IMR-90 (cell line): ENCODE measurements at regions not wholly inside any gene's neighbourhood (a gene's known extent, or its start where the extent isn't known, plus 50 kb on each side); places are given as distances from the start of the nearest gene placed in this dataset.

Experiments used
- ATAC-seq: fragments of 200-7000 bp; cut with Tn5 transposase; 2 replicates; pipeline ENCODE4 v1.9.1; 2020; ENCODE audit warnings: low read depth, mild to moderate bottlenecking, moderate library complexity
- BruUV-seq: library from RNA; stranded (reverse); fragments of 400-500 nt; replicated peaks from 2 replicates; lab custom pipeline; 2021; lab: Mats Ljungman, UMichigan
- CTCF ChIA-PET: fragments of 300-600 bp; formaldehyde crosslinking; extraction: SDS; loops from one replicate; lab custom pipeline; 2021; ENCODE audit warnings: antibody characterized with exemption; lab: Yijun Ruan, JAX
- POLR2A ChIA-PET: fragments of 300-600 bp; sonication (Branson Sonifier 250); formaldehyde crosslinking; loops from one replicate; lab custom pipeline; 2022; ENCODE audit warnings: antibody characterized with exemption; ENCODE audit not compliant: unreplicated experiment; lab: Charles Lee
- DNase-seq: peaks from one replicate; pipeline ENCODE4 v3.0.0; 2013
- H2AFZ ChIP-seq: replicated peaks from 2 replicates; pipeline ENCODE3; 2013; ENCODE audit warnings: low read length, mild to moderate bottlenecking; ENCODE audit not compliant: poor library complexity
- H2AK5ac ChIP-seq: 2 replicates; pipeline ENCODE4 v1.6.1; 2013; ENCODE audit warnings: low read depth, low read length, inconsistent platforms
- H2AK9ac ChIP-seq: replicated peaks from 2 replicates; pipeline ENCODE3; 2013; ENCODE audit warnings: mild to moderate bottlenecking, low read depth, low read length, moderate library complexity; ENCODE audit not compliant: poor library complexity
- H2BK120ac ChIP-seq: 2 replicates; pipeline ENCODE4 v1.6.1; 2013; ENCODE audit warnings: low read depth, low read length, inconsistent platforms
- H2BK15ac ChIP-seq: 3 replicates; pipeline ENCODE4 v1.6.1; 2013; ENCODE audit warnings: low read depth, low read length, inconsistent platforms
- H2BK20ac ChIP-seq: 2 replicates; pipeline ENCODE4 v1.6.1; 2013; ENCODE audit warnings: low read depth, mild to moderate bottlenecking, inconsistent platforms, low read length, moderate library complexity
- H2BK5ac ChIP-seq: 2 replicates; pipeline ENCODE4 v1.6.1; 2013; ENCODE audit warnings: mild to moderate bottlenecking, low read depth, low read length, inconsistent platforms; ENCODE audit not compliant: poor library complexity, severe bottlenecking
- H3K14ac ChIP-seq: replicated peaks from 2 replicates; pipeline ENCODE4 v1.6.1; 2013; ENCODE audit warnings: low read depth, low read length, inconsistent platforms
- H3K18ac ChIP-seq: 2 replicates; pipeline ENCODE4 v1.6.1; 2013; ENCODE audit warnings: low read depth, low read length, control low read depth
- H3K23ac ChIP-seq: 2 replicates; pipeline ENCODE4 v1.6.1; 2013; ENCODE audit warnings: low read depth, low read length, inconsistent platforms
- H3K27ac ChIP-seq: 2 replicates; pipeline ENCODE4 v1.5.1; 2013; ENCODE audit warnings: mild to moderate bottlenecking, control low read depth, low read length; ENCODE audit not compliant: insufficient read depth
- H3K27me3 ChIP-seq: 2 replicates; pipeline ENCODE4 v1.6.1; 2013; ENCODE audit warnings: low read length; ENCODE audit not compliant: control insufficient read depth, insufficient read depth
- H3K36me3 ChIP-seq: 2 replicates; pipeline ENCODE4 v1.6.1; 2013; ENCODE audit warnings: low read length, mixed read lengths; ENCODE audit not compliant: control insufficient read depth, insufficient read depth
- H3K4ac ChIP-seq: 2 replicates; pipeline ENCODE4 v1.6.1; 2013; ENCODE audit warnings: low read depth, low read length, inconsistent platforms
- H3K4me1 ChIP-seq: 2 replicates; pipeline ENCODE4 v1.6.1; 2013; ENCODE audit warnings: low read length, mixed read lengths; ENCODE audit not compliant: control insufficient read depth, insufficient read depth
- H3K4me2 ChIP-seq: 2 replicates; pipeline ENCODE4 v1.6.1; 2013; ENCODE audit warnings: low read depth, mild to moderate bottlenecking, control low read depth, low read length, moderate library complexity
- H3K4me3 ChIP-seq: 2 replicates; pipeline ENCODE4 v1.5.1; 2013; ENCODE audit warnings: low read depth, mild to moderate bottlenecking, control low read depth, low read length, moderate library complexity; ENCODE audit not compliant: insufficient read depth
- H3K56ac ChIP-seq: 2 replicates; pipeline ENCODE4 v1.6.1; 2013; ENCODE audit warnings: low read length, inconsistent platforms; ENCODE audit not compliant: insufficient read depth; ENCODE audit errors: extremely low read depth
- H3K79me1 ChIP-seq, 2 experiments: 2 replicates each; pipeline ENCODE4 v1.6.1; 2013; ENCODE audit warnings: low read length in 2 of 2, inconsistent platforms in 1 of 2, low read depth in 1 of 2
- H3K9ac ChIP-seq: 2 replicates; pipeline ENCODE4 v1.6.1; 2013; ENCODE audit warnings: low read depth, low read length, control low read depth
- H3K9me1 ChIP-seq: 2 replicates; pipeline ENCODE4 v1.6.1; 2013; ENCODE audit warnings: low read length, inconsistent platforms; ENCODE audit not compliant: insufficient read depth
- H3K9me3 ChIP-seq: 2 replicates; pipeline ENCODE4 v1.6.1; 2013; ENCODE audit warnings: low read length; ENCODE audit not compliant: control insufficient read depth, insufficient read depth
- H4K20me1 ChIP-seq: 2 replicates; pipeline ENCODE4 v1.6.1; 2013; ENCODE audit warnings: low read length, inconsistent platforms; ENCODE audit not compliant: insufficient read depth
- H4K5ac ChIP-seq: 2 replicates; pipeline ENCODE4 v1.6.1; 2013; ENCODE audit warnings: mild to moderate bottlenecking, low read depth, low read length, control low read depth
- H4K8ac ChIP-seq, 2 experiments: 2 replicates each; pipeline ENCODE4 v1.6.1; 2013; ENCODE audit warnings: low read depth in 2 of 2, low read length in 2 of 2, control low read depth in 1 of 2, inconsistent platforms in 1 of 2
- H4K91ac ChIP-seq: 2 replicates; pipeline ENCODE4 v1.6.1; 2013; ENCODE audit warnings: low read depth, low read length, inconsistent platforms; ENCODE audit not compliant: insufficient read depth
- BHLHE40 ChIP-seq: fragments of 150-350 bp; IDR thresholded peaks from 2 replicates; pipeline ENCODE4 v1.6.1; 2016; ENCODE audit warnings: mild to moderate bottlenecking, low read depth, low read length
- CEBPB ChIP-seq: IDR thresholded peaks from 2 replicates; pipeline ENCODE4 v1.6.1; 2012; ENCODE audit warnings: low read depth, low read length, improper control_type of control experiment
- CTCF ChIP-seq: conservative IDR thresholded peaks from 2 replicates; pipeline ENCODE4 v1.5.1; 2012; ENCODE audit warnings: mild to moderate bottlenecking, low read depth, low read length, improper control_type of control experiment
- MAFK ChIP-seq: IDR thresholded peaks from 2 replicates; pipeline ENCODE4 v1.6.1; 2012; ENCODE audit warnings: low read depth, low read length, improper control_type of control experiment
- MAZ ChIP-seq: IDR thresholded peaks from 2 replicates; pipeline ENCODE4 v1.6.1; 2012; ENCODE audit warnings: low read depth, mild to moderate bottlenecking, low read length, improper control_type of control experiment, moderate library complexity, borderline replicate concordance
- MXI1 ChIP-seq: IDR thresholded peaks from 2 replicates; pipeline ENCODE4 v1.6.1; 2012; ENCODE audit warnings: low read depth, mild to moderate bottlenecking, low read length, moderate library complexity, borderline replicate concordance
- NFE2L2 ChIP-seq: fragments of 150-350 bp; IDR thresholded peaks from 2 replicates; pipeline ENCODE4 v1.6.1; 2016; ENCODE audit warnings: low read depth, mild to moderate bottlenecking, low read length
- POLR2A ChIP-seq: IDR thresholded peaks from 2 replicates; pipeline ENCODE4 v1.6.1; 2012; ENCODE audit warnings: mild to moderate bottlenecking, low read depth, low read length
- RAD21 ChIP-seq: IDR thresholded peaks from 2 replicates; pipeline ENCODE4 v1.6.1; 2012; ENCODE audit warnings: low read length, improper control_type of control experiment
- RCOR1 ChIP-seq: IDR thresholded peaks from 2 replicates; pipeline ENCODE4 v1.6.1; 2012; ENCODE audit warnings: mild to moderate bottlenecking, low read length, improper control_type of control experiment; ENCODE audit not compliant: insufficient replicate concordance
- RFX5 ChIP-seq: IDR thresholded peaks from 2 replicates; pipeline ENCODE4 v1.8.0; 2012; ENCODE audit warnings: low read depth, mild to moderate bottlenecking, low read length, moderate library complexity
- SMC3 ChIP-seq: fragments of 150-350 bp; IDR thresholded peaks from 2 replicates; pipeline ENCODE4 v1.6.1; 2016; ENCODE audit warnings: low read depth, mild to moderate bottlenecking, antibody characterized with exemption, low read length, moderate library complexity
- USF2 ChIP-seq: fragments of 150-350 bp; IDR thresholded peaks from 2 replicates; pipeline ENCODE4 v1.6.1; 2017; ENCODE audit warnings: mild to moderate bottlenecking, antibody characterized with exemption, low read length, low read depth
- WGBS, 2 experiments: methylation state at CpG; one replicate each; pipeline versions ENCODE4 v1.1.5 to v1.1.7; 2013; ENCODE audit warnings: missing lambda C conversion rate in 2 of 2; ENCODE audit not compliant: insufficient read length in 1 of 2; ENCODE audit errors: extremely low coverage in 2 of 2; 5-methylcytosine and 5-hydroxymethylcytosine counted together
- dilution Hi-C: fragments of 300-500 bp; cut with HindIII; formaldehyde crosslinking; loops from one replicate; pipeline ENCODE4 v1.14.3; 2018; ENCODE audit warnings: low sequenced_read_pairs; ENCODE audit not compliant: unreplicated experiment
- in situ Hi-C: fragments of 300-500 bp; cut with MboI; formaldehyde crosslinking; loops from 3 replicates; pipeline ENCODE4 v1.14.3; 2019; ENCODE audit warnings: low sequenced_read_pairs, inconsistent platforms, mixed read lengths
- intact Hi-C: fragments of 100-400 bp; cut with micrococcal nuclease; formaldehyde crosslinking; loops from 2 replicates; pipeline ENCODE4 v1.10.0; 2022
- TF ChIP-seq, protein P1 (sequence below): fragments of 150-350 bp; IDR thresholded peaks from 2 replicates; pipeline ENCODE4 v1.6.1; 2016; ENCODE audit warnings: low read depth, mild to moderate bottlenecking, low read length, moderate library complexity, borderline replicate concordance

GRCh38 chr6:97717086-97717485 lies 434.1 kb upstream of the MMS22L start:
- no peak overlapping the region for H3K4me2 ChIP-seq
- H2BK20ac ChIP-seq = no peak overlapping the region
- ChIA-PET POLR2A (no interaction called here), CTCF (no interaction called here)
- dilution Hi-C loops (no loop called here), in situ Hi-C loops (no loop called here), intact Hi-C loops (no loop called here)
- BruUV-seq = no TSS peak
- no peak overlapping the region for H4K8ac ChIP-seq
- H3K18ac ChIP-seq = no peak overlapping the region
- no peak overlapping the region for H2AK9ac ChIP-seq
- no peak overlapping the region for H3K27ac ChIP-seq
- H3K4me1 ChIP-seq = no peaks in the 10 kb centered on the region
- DNase-seq = no peak
- no peak for ATAC-seq
- TF ChIP-seq NFE2L2 = no peak
- TF ChIP-seq RFX5 = no peak
- no peak for TF ChIP-seq RCOR1
- no peak for TF ChIP-seq MXI1
- no peak for TF ChIP-seq MAZ
- no peak for TF ChIP-seq MAFK
- no peak for TF ChIP-seq BHLHE40
- TF ChIP-seq CTCF = no peak
- TF ChIP-seq, protein P1, sequence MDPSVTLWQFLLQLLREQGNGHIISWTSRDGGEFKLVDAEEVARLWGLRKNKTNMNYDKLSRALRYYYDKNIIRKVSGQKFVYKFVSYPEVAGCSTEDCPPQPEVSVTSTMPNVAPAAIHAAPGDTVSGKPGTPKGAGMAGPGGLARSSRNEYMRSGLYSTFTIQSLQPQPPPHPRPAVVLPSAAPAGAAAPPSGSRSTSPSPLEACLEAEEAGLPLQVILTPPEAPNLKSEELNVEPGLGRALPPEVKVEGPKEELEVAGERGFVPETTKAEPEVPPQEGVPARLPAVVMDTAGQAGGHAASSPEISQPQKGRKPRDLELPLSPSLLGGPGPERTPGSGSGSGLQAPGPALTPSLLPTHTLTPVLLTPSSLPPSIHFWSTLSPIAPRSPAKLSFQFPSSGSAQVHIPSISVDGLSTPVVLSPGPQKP = no peak
- TF ChIP-seq SMC3 = no peak
- TF ChIP-seq POLR2A = no peak
- TF ChIP-seq RAD21 = no peak
- no peak for TF ChIP-seq CEBPB
- no peak for TF ChIP-seq USF2
- H2AK5ac ChIP-seq = no peak overlapping the region
- H3K79me1 ChIP-seq = no peaks in the 10 kb centered on the region
- no peaks in the 10 kb centered on the region for H3K9me3 ChIP-seq
- H2BK120ac ChIP-seq = no peak overlapping the region
- H3K9ac ChIP-seq = no peak overlapping the region
- H3K4ac ChIP-seq = no peak overlapping the region
- no peak overlapping the region for H2BK5ac ChIP-seq
- H4K20me1 ChIP-seq = no peaks in the 10 kb centered on the region
- H3K27me3 ChIP-seq = no peaks in the 10 kb centered on the region
- H2AFZ ChIP-seq = no peak overlapping the region
- H4K91ac ChIP-seq = no peak overlapping the region
- no peak overlapping the region for H4K5ac ChIP-seq
- no peak overlapping the region for H3K14ac ChIP-seq
- H2BK15ac ChIP-seq = no peak overlapping the region
- no peak overlapping the region for H3K4me3 ChIP-seq
- no CpG with 5 or more reads among the region's 3 CpGs for WGBS, 2 experiments
- no peak overlapping the region for H3K23ac ChIP-seq
- no peaks in the 10 kb centered on the region for H3K9me1 ChIP-seq
- no peak overlapping the region for H3K56ac ChIP-seq
- no peaks in the 10 kb centered on the region for H3K36me3 ChIP-seq
